A549 (cell line): ENCODE measurements at regions not wholly inside any gene's neighbourhood (a gene's known extent, or its start where the extent isn't known, plus 50 kb on each side); places are given as distances from the start of the nearest gene placed in this dataset.

Source experiments
- ATAC-seq, 2 experiments: fragments of 200-7000 bp in 1 of 2; fragments of >200 bp in 1 of 2; cut with Nextera tagmentation in 1 of 2; cut with Tn5 transposase in 1 of 2; 3 replicates each; pipeline versions ENCODE4 v1.8.0 to v1.9.1; 2018 to 2020; ENCODE audit warnings: mild to moderate bottlenecking in 1 of 2, moderate library complexity in 1 of 2
- CTCF ChIA-PET: fragments of 300-600 bp; sonication (Branson Sonifier 250); formaldehyde crosslinking; extraction: SDS; loops from one replicate; lab custom pipeline; 2021; ENCODE audit warnings: antibody characterized with exemption, inconsistent platforms; lab: Yijun Ruan, JAX
- POLR2A ChIA-PET: fragments of 350-600 bp; formaldehyde crosslinking; extraction: SDS; loops from one replicate; lab custom pipeline; 2021; ENCODE audit warnings: antibody characterized with exemption, inconsistent platforms; lab: Yijun Ruan, JAX
- DNase-seq, 2 experiments: peaks; one replicate each; pipeline versions ENCODE4 v3.0.0 to v3.0.0-alpha.2; 2011 to 2016; ENCODE audit warnings: low read depth in 1 of 2, low spot score in 1 of 2
- FAIRE-seq: peaks from 2 replicates; lab custom pipeline; 2011; peaks lifted over from hg19 to GRCh38; lab: Jason Lieb, UNC
- H3K27ac ChIP-seq, 2 experiments: fragments of >200 bp; sonication (Bioruptor Twin); formaldehyde crosslinking; 3 replicates each; pipeline ENCODE4 v1.5.1; 2016 to 2017
- H3K4me1 ChIP-seq: fragments of >200 bp; sonication (Bioruptor Twin); formaldehyde crosslinking; 3 replicates; pipeline ENCODE4 v1.6.1; 2016
- H3K4me2 ChIP-seq: fragments of >200 bp; sonication (Bioruptor Twin); formaldehyde crosslinking; 3 replicates; pipeline ENCODE4 v1.6.1; 2016
- H3K4me3 ChIP-seq: fragments of >200 bp; sonication (Bioruptor Twin); formaldehyde crosslinking; 3 replicates; pipeline ENCODE4 v1.5.1; 2016
- H3K9me3 ChIP-seq: fragments of >200 bp; sonication (Bioruptor Twin); formaldehyde crosslinking; 3 replicates; pipeline ENCODE4 v1.6.1; 2016
- CEBPB ChIP-seq, 2 experiments: fragments of >200 bp in 1 of 2; sonication (Bioruptor Twin) in 1 of 2; formaldehyde crosslinking in 1 of 2; IDR thresholded peaks; 2 replicates each; pipeline ENCODE4 v1.6.1; 2012 to 2016
- CHD4 ChIP-seq: fragments of 200-600 bp; sonication (generic); IDR thresholded peaks from 2 replicates; pipeline ENCODE4 v1.6.1; 2016; ENCODE audit warnings: antibody characterized with exemption, mild to moderate bottlenecking, borderline replicate concordance
- EHMT2 ChIP-seq: fragments of 200-600 bp; sonication (generic); IDR thresholded peaks from 2 replicates; pipeline ENCODE4 v1.6.1; 2016; ENCODE audit warnings: antibody characterized with exemption, low read depth, mild to moderate bottlenecking, moderate library complexity
- EP300 ChIP-seq, 2 experiments: fragments of >200 bp; sonication (Bioruptor Twin); formaldehyde crosslinking; IDR thresholded peaks; 2 replicates in 1 of 2; 3 replicates in 1 of 2; pipeline ENCODE4 v1.6.1; 2016 to 2017
- ESRRA ChIP-seq: fragments of 150-350 bp; IDR thresholded peaks from 2 replicates; pipeline ENCODE4 v1.6.1; 2014; ENCODE audit warnings: mild to moderate bottlenecking, low read length, borderline replicate concordance
- GATA3 ChIP-seq: IDR thresholded peaks from 2 replicates; pipeline ENCODE4 v1.6.1; 2012; ENCODE audit warnings: borderline replicate concordance
- HDAC2 ChIP-seq: fragments of 200-600 bp; sonication (generic); IDR thresholded peaks from 2 replicates; pipeline ENCODE4 v1.6.1; 2016
- HEYL ChIP-seq: fragments of 250-450 bp; sonication (Bioruptor Pico); IDR thresholded peaks from 2 replicates; pipeline ENCODE4 v1.8.0; 2021; ENCODE audit warnings: mild to moderate bottlenecking, moderate library complexity
- HOXA7 ChIP-seq: fragments of 250-450 bp; sonication (Bioruptor Pico); IDR thresholded peaks from 2 replicates; pipeline ENCODE4 v1.5.0; 2020; ENCODE audit warnings: mild to moderate bottlenecking, moderate library complexity
- HOXB5 ChIP-seq: fragments of 250-450 bp; sonication (Bioruptor Pico); IDR thresholded peaks from 2 replicates; pipeline ENCODE4 v1.5.0; 2020; ENCODE audit warnings: mild to moderate bottlenecking, moderate library complexity
- JUNB ChIP-seq: fragments of >200 bp; sonication (Bioruptor Twin); formaldehyde crosslinking; IDR thresholded peaks from 2 replicates; pipeline ENCODE4 v1.6.1; 2016
- KDM5A ChIP-seq: fragments of 200-600 bp; sonication (generic); IDR thresholded peaks from 2 replicates; pipeline ENCODE4 v1.6.1; 2016; ENCODE audit warnings: antibody characterized with exemption, mild to moderate bottlenecking
- MAFK ChIP-seq: fragments of 450-650 bp; IDR thresholded peaks from 2 replicates; pipeline ENCODE4 v1.6.1; 2014; ENCODE audit not compliant: partially characterized antibody
- NFE2L2 ChIP-seq: fragments of 150-350 bp; conservative IDR thresholded peaks from 2 replicates; pipeline ENCODE4 v1.6.1; 2014; ENCODE audit warnings: low read length
- NPAS2 ChIP-seq: fragments of 250-450 bp; sonication (Bioruptor Pico); IDR thresholded peaks from 2 replicates; pipeline ENCODE4 v1.8.0; 2022; ENCODE audit warnings: mild to moderate bottlenecking, moderate library complexity, borderline replicate concordance
- NR3C1 ChIP-seq: fragments of >200 bp; sonication (Bioruptor Twin); formaldehyde crosslinking; IDR thresholded peaks from 3 replicates; pipeline ENCODE4 v1.6.1; 2017
- PHF8 ChIP-seq: fragments of 200-600 bp; sonication (generic); IDR thresholded peaks from 2 replicates; pipeline ENCODE4 v1.6.1; 2016; ENCODE audit warnings: low read depth, mild to moderate bottlenecking, antibody characterized with exemption, moderate library complexity, borderline replicate concordance
- RARB ChIP-seq: fragments of 250-450 bp; sonication (Bioruptor Pico); IDR thresholded peaks from 2 replicates; pipeline ENCODE4 v1.8.0; 2021; ENCODE audit warnings: mild to moderate bottlenecking, moderate library complexity
- RCOR1 ChIP-seq: fragments of 150-350 bp; IDR thresholded peaks from 2 replicates; pipeline ENCODE4 v1.6.1; 2014; ENCODE audit warnings: antibody characterized with exemption, low read length, low read depth
- RFX5 ChIP-seq: fragments of 450-650 bp; IDR thresholded peaks from 2 replicates; pipeline ENCODE4 v1.7.1; 2014; ENCODE audit warnings: antibody characterized with exemption, mild to moderate bottlenecking, moderate library complexity
- RNF2 ChIP-seq: fragments of 200-600 bp; sonication (generic); IDR thresholded peaks from 2 replicates; pipeline ENCODE4 v1.6.1; 2016; ENCODE audit warnings: low read depth, mild to moderate bottlenecking, antibody characterized with exemption, moderate library complexity, borderline replicate concordance
- SMC3 ChIP-seq: fragments of >200 bp; sonication (Bioruptor Twin); formaldehyde crosslinking; IDR thresholded peaks from 3 replicates; pipeline ENCODE4 v1.6.1; 2018; ENCODE audit warnings: inconsistent platforms
- TP53 ChIP-seq: fragments of 250-450 bp; sonication (Bioruptor Pico); IDR thresholded peaks from 2 replicates; pipeline ENCODE4 v1.5.0; 2021; ENCODE audit warnings: mild to moderate bottlenecking, moderate library complexity
- ZFP36 ChIP-seq: fragments of 450-650 bp; IDR thresholded peaks from 2 replicates; pipeline ENCODE4 v1.6.1; 2014; ENCODE audit warnings: borderline replicate concordance; ENCODE audit not compliant: partially characterized antibody
- ZNF302 ChIP-seq: fragments of 250-450 bp; sonication (Bioruptor Pico); IDR thresholded peaks from 2 replicates; pipeline ENCODE4 v1.9.0; 2021; ENCODE audit warnings: inconsistent platforms, mild to moderate bottlenecking, moderate library complexity
- ZSCAN20 ChIP-seq: fragments of 250-450 bp; sonication (Bioruptor Pico); IDR thresholded peaks from 2 replicates; pipeline ENCODE4 v1.8.0; 2022; ENCODE audit warnings: mild to moderate bottlenecking, moderate library complexity
- WGBS: methylation state at CpG from one replicate; pipeline ENCODE4 v1.1.6; 2017; ENCODE audit errors: missing lambda C conversion rate; 5-methylcytosine and 5-hydroxymethylcytosine counted together
- TF ChIP-seq, protein P1 (sequence below): fragments of 450-650 bp; IDR thresholded peaks from 2 replicates; pipeline ENCODE4 v1.6.1; 2014; ENCODE audit warnings: antibody characterized with exemption
- TF ChIP-seq, protein P2 (sequence below): fragments of 200-600 bp; sonication (generic); IDR thresholded peaks from 2 replicates; pipeline ENCODE4 v1.6.1; 2016; ENCODE audit warnings: antibody characterized with exemption, mild to moderate bottlenecking, moderate library complexity

DNA sequence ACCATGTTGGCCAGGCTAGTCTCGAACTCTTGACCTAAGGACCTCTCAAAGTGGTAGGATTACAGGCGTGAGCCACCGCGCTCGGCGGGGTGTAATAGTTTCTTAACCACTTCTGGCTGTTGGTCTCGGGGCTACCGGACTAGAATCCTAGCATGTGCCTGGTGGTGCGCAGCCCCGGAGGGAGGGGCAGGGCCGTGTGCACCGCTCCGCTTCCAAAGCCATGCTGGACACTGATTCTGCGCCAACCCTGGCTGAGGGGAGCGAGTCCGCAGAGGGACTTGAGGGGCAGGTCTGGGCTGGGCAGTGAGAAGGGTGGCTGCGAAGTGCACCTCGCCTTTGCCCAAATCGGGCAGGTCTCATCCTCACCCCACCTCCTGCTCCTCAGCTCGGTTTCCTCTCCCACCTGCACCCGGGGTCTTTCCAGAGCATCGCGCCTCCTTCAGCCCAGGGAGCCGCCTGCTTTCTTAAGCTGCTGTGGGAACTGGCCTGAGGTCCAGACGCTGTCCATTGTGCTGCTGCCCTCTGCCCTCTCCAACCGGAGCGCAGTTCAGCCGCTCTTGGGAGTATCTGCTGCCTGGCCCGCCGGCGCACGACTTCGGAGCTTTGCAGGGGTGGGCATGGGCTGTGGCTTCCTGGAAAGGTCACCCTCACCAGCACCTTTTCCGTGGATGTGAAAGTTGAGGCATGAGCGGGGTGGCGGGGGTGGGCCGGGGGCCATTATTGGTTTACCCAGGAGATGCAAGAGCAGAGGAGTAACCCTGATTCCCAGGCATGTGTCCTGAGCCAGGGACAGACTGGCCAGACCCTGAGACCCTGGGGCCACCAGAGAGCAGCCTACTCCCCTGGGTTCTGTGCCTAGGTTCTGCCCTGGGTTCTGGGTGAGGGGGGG lies 422.6 kb upstream of the NUPR2 start:
- H3K9me3 ChIP-seq, result peaks cover 10% of the 10 kb centered on the region; the same call in 2 of the 3 replicates
- WGBS, result 59% methylated on average over 23 of the region's 37 CpGs
- no peak overlapping the region for H3K4me3 ChIP-seq
- no peak for FAIRE-seq
- CTCF ChIA-PET, result no interaction called here
- POLR2A ChIA-PET, result no interaction called here
- no peak overlapping the region for H3K4me2 ChIP-seq
- no peaks in the 10 kb centered on the region for H3K4me1 ChIP-seq
- DNase-seq, result no peak
- ATAC-seq, result no peak
- TF ChIP-seq ZNF302 (CRISPR knock-in tag), result no peak
- no peak for TF ChIP-seq EHMT2
- TF ChIP-seq ZFP36, result no peak
- no peak for TF ChIP-seq SMC3
- no peak for TF ChIP-seq KDM5A
- TF ChIP-seq TP53, result no peak
- TF ChIP-seq RFX5, result no peak
- TF ChIP-seq NPAS2, result no peak
- no peak for TF ChIP-seq ZSCAN20
- TF ChIP-seq RARB, result no peak
- no peak for TF ChIP-seq MAFK
- TF ChIP-seq EP300 (IDR thresholded peaks at IDR 0.05), result no peak
- no peak for TF ChIP-seq HOXB5 (CRISPR knock-in tag)
- no peak for TF ChIP-seq HDAC2
- no peak for TF ChIP-seq PHF8
- TF ChIP-seq JUNB, result no peak
- no peak for TF ChIP-seq CHD4
- TF ChIP-seq, protein P1, sequence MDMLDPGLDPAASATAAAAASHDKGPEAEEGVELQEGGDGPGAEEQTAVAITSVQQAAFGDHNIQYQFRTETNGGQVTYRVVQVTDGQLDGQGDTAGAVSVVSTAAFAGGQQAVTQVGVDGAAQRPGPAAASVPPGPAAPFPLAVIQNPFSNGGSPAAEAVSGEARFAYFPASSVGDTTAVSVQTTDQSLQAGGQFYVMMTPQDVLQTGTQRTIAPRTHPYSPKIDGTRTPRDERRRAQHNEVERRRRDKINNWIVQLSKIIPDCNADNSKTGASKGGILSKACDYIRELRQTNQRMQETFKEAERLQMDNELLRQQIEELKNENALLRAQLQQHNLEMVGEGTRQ, result no peak
- TF ChIP-seq NR3C1, result no peak
- TF ChIP-seq CEBPB (IDR thresholded peaks at IDR 0.05), result no peak
- no peak overlapping the region for H3K27ac ChIP-seq

DNA sequence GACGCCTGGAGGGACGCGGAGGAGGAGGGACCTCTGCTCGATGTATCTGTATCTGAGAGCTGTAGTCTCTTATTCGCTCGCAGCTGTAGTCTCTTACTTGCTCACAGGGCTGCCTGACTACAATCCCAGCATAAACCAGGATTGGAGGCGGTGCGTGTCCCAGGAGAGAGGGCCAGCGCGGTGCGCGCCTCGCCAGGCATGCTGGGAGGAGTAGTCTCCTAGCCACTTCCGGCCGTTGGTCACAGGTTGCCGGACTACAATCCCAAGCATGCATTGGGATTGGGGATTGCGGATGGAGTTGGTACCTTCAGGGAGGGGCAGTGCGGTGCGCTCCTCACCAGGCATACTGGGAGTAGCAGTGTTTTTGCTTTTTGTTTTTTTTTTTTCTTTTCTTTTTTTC lies 421.7 kb upstream of the NUPR2 start:
- H3K9me3 ChIP-seq, result peaks cover 6% of the 10 kb centered on the region; the same call in 2 of the 3 replicates
- 61% methylated on average over 16 of the region's 19 CpGs for WGBS
- POLR2A ChIA-PET, result no interaction called here

More for the DNA sequence above, 421.7 kb upstream of the NUPR2 start:
- Histone ChIP-seq H3K4me2 (no peak overlapping the region), H3K27ac (no peak overlapping the region)
- CTCF ChIA-PET, result no interaction called here
- ATAC-seq (no peak), FAIRE-seq (no peak)
- TF ChIP-seq JUNB (no peak), GATA3 (no peak), EHMT2 (no peak), NFE2L2 (no peak), HOXB5 (CRISPR knock-in tag) (no peak), HEYL (CRISPR knock-in tag) (no peak), RNF2 (no peak), RCOR1 (no peak), EP300 (IDR thresholded peaks at IDR 0.05) (no peak), HOXA7 (CRISPR knock-in tag) (no peak), ESRRA (no peak), SMC3 (no peak)
- TF ChIP-seq, protein P2, sequence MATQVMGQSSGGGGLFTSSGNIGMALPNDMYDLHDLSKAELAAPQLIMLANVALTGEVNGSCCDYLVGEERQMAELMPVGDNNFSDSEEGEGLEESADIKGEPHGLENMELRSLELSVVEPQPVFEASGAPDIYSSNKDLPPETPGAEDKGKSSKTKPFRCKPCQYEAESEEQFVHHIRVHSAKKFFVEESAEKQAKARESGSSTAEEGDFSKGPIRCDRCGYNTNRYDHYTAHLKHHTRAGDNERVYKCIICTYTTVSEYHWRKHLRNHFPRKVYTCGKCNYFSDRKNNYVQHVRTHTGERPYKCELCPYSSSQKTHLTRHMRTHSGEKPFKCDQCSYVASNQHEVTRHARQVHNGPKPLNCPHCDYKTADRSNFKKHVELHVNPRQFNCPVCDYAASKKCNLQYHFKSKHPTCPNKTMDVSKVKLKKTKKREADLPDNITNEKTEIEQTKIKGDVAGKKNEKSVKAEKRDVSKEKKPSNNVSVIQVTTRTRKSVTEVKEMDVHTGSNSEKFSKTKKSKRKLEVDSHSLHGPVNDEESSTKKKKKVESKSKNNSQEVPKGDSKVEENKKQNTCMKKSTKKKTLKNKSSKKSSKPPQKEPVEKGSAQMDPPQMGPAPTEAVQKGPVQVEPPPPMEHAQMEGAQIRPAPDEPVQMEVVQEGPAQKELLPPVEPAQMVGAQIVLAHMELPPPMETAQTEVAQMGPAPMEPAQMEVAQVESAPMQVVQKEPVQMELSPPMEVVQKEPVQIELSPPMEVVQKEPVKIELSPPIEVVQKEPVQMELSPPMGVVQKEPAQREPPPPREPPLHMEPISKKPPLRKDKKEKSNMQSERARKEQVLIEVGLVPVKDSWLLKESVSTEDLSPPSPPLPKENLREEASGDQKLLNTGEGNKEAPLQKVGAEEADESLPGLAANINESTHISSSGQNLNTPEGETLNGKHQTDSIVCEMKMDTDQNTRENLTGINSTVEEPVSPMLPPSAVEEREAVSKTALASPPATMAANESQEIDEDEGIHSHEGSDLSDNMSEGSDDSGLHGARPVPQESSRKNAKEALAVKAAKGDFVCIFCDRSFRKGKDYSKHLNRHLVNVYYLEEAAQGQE, result no peak
- TF ChIP-seq, all 56 proteins: peak for 0
- H3K4me3 ChIP-seq, result no peak overlapping the region
- H3K4me1 ChIP-seq, result no peaks in the 10 kb centered on the region
- no peak for DNase-seq
